ENCODE measurements at regions not wholly inside any gene's neighbourhood (a gene's known extent, or its start where the extent isn't known, plus 50 kb on each side); places are given as distances from the start of the nearest gene placed in this dataset.

GRCh38 chr14:95034788-95035187 lies 122.5 kb downstream of the DICER1 start:
- TF ChIP-seq, protein P1, sequence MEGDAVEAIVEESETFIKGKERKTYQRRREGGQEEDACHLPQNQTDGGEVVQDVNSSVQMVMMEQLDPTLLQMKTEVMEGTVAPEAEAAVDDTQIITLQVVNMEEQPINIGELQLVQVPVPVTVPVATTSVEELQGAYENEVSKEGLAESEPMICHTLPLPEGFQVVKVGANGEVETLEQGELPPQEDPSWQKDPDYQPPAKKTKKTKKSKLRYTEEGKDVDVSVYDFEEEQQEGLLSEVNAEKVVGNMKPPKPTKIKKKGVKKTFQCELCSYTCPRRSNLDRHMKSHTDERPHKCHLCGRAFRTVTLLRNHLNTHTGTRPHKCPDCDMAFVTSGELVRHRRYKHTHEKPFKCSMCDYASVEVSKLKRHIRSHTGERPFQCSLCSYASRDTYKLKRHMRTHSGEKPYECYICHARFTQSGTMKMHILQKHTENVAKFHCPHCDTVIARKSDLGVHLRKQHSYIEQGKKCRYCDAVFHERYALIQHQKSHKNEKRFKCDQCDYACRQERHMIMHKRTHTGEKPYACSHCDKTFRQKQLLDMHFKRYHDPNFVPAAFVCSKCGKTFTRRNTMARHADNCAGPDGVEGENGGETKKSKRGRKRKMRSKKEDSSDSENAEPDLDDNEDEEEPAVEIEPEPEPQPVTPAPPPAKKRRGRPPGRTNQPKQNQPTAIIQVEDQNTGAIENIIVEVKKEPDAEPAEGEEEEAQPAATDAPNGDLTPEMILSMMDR (conservative IDR thresholded peaks at IDR 0.05; ENCODE audit: low read depth, low read length): no peak
- H3K4me3 ChIP-seq (ENCODE audit: low read length): no peak overlapping the region
- no peak for DNase-seq (ENCODE audit: low read depth)

GRCh38 chr14:95033682-95034632 lies 123.4 kb downstream of the DICER1 start:
- no peak for DNase-seq (ENCODE audit: low read depth)
- H3K4me3 ChIP-seq (ENCODE audit: low read length): no peak overlapping the region
- TF ChIP-seq, protein P1 (conservative IDR thresholded peaks at IDR 0.05; ENCODE audit: low read depth, low read length): no peak

DNA sequence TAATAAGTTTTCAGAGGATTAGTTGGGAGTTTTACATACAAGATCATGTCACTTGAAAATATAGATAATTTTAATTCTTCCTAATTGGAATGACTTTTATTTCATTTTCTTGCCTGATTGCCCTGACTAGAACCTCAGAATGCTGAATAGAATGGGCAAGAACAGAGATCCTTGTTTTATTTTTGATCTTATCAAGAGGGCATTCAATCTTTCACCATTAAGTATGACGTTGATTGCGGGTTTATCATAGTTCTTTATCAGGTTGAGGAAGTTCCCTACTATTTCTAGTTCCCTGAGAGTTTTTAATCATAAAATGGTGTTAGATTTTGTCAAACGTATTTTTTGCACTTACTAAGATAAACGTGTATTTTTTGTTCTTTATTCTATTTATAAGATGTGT lies 124.3 kb downstream of the DICER1 start:
- H3K4me3 ChIP-seq (ENCODE audit: low read length): no peak overlapping the region
- no peak for DNase-seq (ENCODE audit: low read depth)
- TF ChIP-seq, protein P1 (conservative IDR thresholded peaks at IDR 0.05; ENCODE audit: low read depth, low read length): no peak

- DNase-seq (ENCODE audit: low read depth): no peak
- TF ChIP-seq, protein P1 (conservative IDR thresholded peaks at IDR 0.05; ENCODE audit: low read depth, low read length): no peak
- no peak overlapping the region for H3K4me3 ChIP-seq (ENCODE audit: low read length)
Measured at GRCh38 chr14:95026851-95027463, 130.4 kb downstream of the DICER1 start.

- no peak for DNase-seq (ENCODE audit: low read depth)
- TF ChIP-seq, protein P1 (conservative IDR thresholded peaks at IDR 0.05; ENCODE audit: low read depth, low read length): no peak
- no peak overlapping the region for H3K4me3 ChIP-seq (ENCODE audit: low read length)
Measured at GRCh38 chr14:95025941-95026340, 131.4 kb downstream of the DICER1 start.

GRCh38 chr14:95025218-95025617 lies 132.1 kb downstream of the DICER1 start:
- TF ChIP-seq, protein P1 (conservative IDR thresholded peaks at IDR 0.05; ENCODE audit: low read depth, low read length): no peak
- DNase-seq (ENCODE audit: low read depth): no peak
- no peak overlapping the region for H3K4me3 ChIP-seq (ENCODE audit: low read length)

All from retinal pigment epithelial cell (primary cell).